Gastrocnemius medialis (tissue), 4 donors: ENCODE measurements at regions not wholly inside any gene's neighbourhood (a gene's known extent, or its start where the extent isn't known, plus 50 kb on each side); places are given as distances from the start of the nearest gene placed in this dataset.

ENCODE experiments used
- ATAC-seq, 2 donors: fragments of 150-250 bp; one replicate each; pipeline ENCODE4 v1.9.1; 2016
- DNase-seq, 2 donors: peaks; one replicate each; pipeline ENCODE4 v3.0.0-alpha.2; 2019
- H3K27ac ChIP-seq, 4 donors: fragments of 200-600 bp; sonication (generic); 1 replicate in 1 of 4; 2 replicates in 3 of 4; pipeline ENCODE4 v1.5.1; 2016 to 2018; ENCODE audit warnings: mild to moderate bottlenecking in 2 of 4, moderate library complexity in 1 of 4
- H3K27me3 ChIP-seq, 3 donors: fragments of 200-600 bp; sonication (generic) in 2 of 3; 1 replicate in 1 of 3; 2 replicates in 2 of 3; pipeline versions ENCODE4 v1.5.1 to v1.6.0; 2016 to 2019; ENCODE audit warnings: mild to moderate bottlenecking in 1 of 3, moderate library complexity in 1 of 3
- H3K36me3 ChIP-seq, 2 donors: fragments of 200-600 bp; sonication (generic) in 1 of 2; one replicate each; pipeline ENCODE4 v1.5.1; 2017 to 2018
- H3K4me1 ChIP-seq, 2 donors: fragments of 200-600 bp; sonication (generic) in 1 of 2; one replicate each; pipeline ENCODE4 v1.5.1; 2016 to 2017; ENCODE audit warnings: mild to moderate bottlenecking in 2 of 2
- H3K4me3 ChIP-seq, 4 donors: fragments of 200-600 bp; sonication (generic) in 3 of 4; 1 replicate in 1 of 4; 2 replicates in 3 of 4; pipeline ENCODE4 v1.5.1; 2016 to 2019; ENCODE audit warnings: mild to moderate bottlenecking in 2 of 4
- H3K9me3 ChIP-seq, 3 donors: fragments of 200-600 bp; sonication (generic) in 2 of 3; 1 replicate in 1 of 3; 2 replicates in 2 of 3; pipeline ENCODE4 v1.5.1; 2016 to 2019
- POLR2A ChIP-seq, 2 donors: fragments of 450-650 bp; IDR thresholded peaks; one replicate each; pipeline ENCODE4 v1.6.1; 2017; ENCODE audit warnings: antibody characterized with exemption in 2 of 2, mild to moderate bottlenecking in 2 of 2, moderate library complexity in 2 of 2
- in situ Hi-C, 4 donors: fragments of 200-750 bp; cut with MboI; loops; one replicate each; pipeline versions ENCODE4 v1.15.0 to v1.8.0; 2017; ENCODE audit warnings: low sequenced_read_pairs in 4 of 4
- intact Hi-C: fragments of 100-400 bp; cut with DNase I; formaldehyde crosslinking; loops from one replicate; pipeline ENCODE4 v1.15.1; 2023; ENCODE audit warnings: low total_unique reads
- TF ChIP-seq, protein P1 (sequence below), 5 experiments: fragments of 450-650 bp in 3 of 5; fragments of 200-600 bp in 2 of 5; sonication (generic) in 2 of 5; IDR thresholded peaks in 4 of 5; conservative IDR thresholded peaks in 1 of 5; 1 replicate in 4 of 5; 2 replicates in 1 of 5; pipeline ENCODE4 v1.5.1; 2016 to 2019; ENCODE audit warnings: antibody characterized with exemption in 5 of 5, mild to moderate bottlenecking in 3 of 5, moderate library complexity in 3 of 5

DNA sequence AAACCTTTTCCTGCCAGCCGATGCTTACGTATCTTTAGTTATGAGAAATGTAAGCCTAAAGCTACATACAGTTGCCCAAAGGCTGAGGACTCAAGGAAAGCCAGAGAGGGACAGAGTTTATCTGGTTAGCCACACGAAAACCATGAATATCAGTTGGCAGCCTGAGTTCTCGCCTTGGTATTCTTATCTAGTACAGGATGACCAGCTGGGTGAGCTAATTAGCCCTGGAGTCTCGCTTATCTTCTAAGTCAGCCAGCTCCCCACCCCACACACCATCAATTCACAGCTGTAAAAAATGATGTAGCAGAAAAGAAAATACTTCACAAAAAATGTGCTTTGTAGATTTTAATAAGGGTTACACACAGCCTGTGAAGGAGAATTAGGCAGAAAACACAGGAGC lies 617.5 kb upstream of the SOX11 start:
- H3K36me3 ChIP-seq = no peaks in the 10 kb centered on the region
- no peak overlapping the region for H3K27ac ChIP-seq
- in situ Hi-C loops (no loop called here), intact Hi-C loops (no loop called here)
- H3K9me3 ChIP-seq = no peaks in the 10 kb centered on the region
- H3K4me1 ChIP-seq = no peaks in the 10 kb centered on the region
- ATAC-seq (no peak), DNase-seq (no peak)
- no peaks in the 10 kb centered on the region for H3K27me3 ChIP-seq
- H3K4me3 ChIP-seq = no peak overlapping the region
- TF ChIP-seq POLR2A (IDR thresholded peaks at IDR 0.05) = no peak
- TF ChIP-seq, protein P1, sequence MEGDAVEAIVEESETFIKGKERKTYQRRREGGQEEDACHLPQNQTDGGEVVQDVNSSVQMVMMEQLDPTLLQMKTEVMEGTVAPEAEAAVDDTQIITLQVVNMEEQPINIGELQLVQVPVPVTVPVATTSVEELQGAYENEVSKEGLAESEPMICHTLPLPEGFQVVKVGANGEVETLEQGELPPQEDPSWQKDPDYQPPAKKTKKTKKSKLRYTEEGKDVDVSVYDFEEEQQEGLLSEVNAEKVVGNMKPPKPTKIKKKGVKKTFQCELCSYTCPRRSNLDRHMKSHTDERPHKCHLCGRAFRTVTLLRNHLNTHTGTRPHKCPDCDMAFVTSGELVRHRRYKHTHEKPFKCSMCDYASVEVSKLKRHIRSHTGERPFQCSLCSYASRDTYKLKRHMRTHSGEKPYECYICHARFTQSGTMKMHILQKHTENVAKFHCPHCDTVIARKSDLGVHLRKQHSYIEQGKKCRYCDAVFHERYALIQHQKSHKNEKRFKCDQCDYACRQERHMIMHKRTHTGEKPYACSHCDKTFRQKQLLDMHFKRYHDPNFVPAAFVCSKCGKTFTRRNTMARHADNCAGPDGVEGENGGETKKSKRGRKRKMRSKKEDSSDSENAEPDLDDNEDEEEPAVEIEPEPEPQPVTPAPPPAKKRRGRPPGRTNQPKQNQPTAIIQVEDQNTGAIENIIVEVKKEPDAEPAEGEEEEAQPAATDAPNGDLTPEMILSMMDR (IDR thresholded peaks at IDR 0.05 in 4 of 5, conservative IDR thresholded peaks at IDR 0.05 in 1 of 5) = no peak

DNA sequence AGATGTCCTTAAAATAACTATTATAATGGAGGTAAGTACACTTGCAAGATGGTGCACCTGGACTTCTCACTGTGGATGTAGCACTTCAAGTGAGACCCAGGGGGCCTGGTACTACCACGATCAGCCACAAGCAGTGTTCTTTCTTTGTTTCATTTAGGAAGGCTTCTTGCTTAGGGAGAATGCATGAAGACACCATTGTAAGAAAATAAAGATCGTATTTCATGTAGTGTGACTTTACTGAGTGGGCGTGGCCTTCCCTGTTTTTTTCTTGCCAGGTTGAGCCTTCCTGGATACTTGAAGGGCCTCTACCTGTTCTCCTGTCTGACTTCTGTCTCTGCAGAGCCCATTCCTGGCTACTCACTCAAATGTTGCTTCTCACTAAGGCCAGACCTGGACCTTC lies 615.6 kb upstream of the SOX11 start:
- in situ Hi-C loops = no loop called here
- no peak for ATAC-seq

DNA sequence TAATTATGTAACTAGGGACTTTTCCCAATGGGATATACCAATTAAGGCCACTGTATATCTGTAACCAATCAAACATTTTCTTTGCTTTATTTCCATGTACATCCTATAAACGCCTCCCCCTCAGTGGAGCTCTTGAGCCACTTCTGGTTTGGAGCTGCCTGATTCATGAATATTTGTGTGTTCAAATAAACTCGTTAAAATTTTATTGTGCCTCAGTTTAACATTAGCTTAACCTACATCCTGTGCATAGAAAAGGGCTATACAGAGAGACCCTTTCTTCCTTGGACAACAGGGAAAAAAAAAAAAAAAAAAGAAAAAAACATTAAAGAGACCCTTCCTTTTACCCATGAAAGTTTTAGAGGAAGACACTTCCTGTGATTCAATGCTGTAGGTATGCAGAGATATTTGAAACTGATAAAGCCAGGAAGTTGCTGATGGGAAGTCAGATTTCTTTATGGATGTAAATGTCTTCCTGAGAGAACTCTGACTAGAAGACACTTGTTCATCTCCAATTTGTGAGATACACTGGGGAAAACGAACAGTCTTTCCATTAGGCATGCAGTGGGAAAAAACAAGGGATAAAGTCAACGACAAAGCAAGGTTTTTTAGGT lies 614.6 kb upstream of the SOX11 start:
- H3K27me3 ChIP-seq = no peaks in the 10 kb centered on the region
- no peaks in the 10 kb centered on the region for H3K36me3 ChIP-seq
- H3K4me3 ChIP-seq = no peak overlapping the region
- intact Hi-C loops (no loop called here), in situ Hi-C loops (no loop called here)
- TF ChIP-seq POLR2A (IDR thresholded peaks at IDR 0.05) = no peak
- TF ChIP-seq, protein P1 (IDR thresholded peaks at IDR 0.05 in 4 of 5, conservative IDR thresholded peaks at IDR 0.05 in 1 of 5) = no peak
- no peaks in the 10 kb centered on the region for H3K9me3 ChIP-seq
- no peak for ATAC-seq
- H3K27ac ChIP-seq = no peak overlapping the region
- no peaks in the 10 kb centered on the region for H3K4me1 ChIP-seq
- no peak for DNase-seq

More for the DNA sequence above, 615.6 kb upstream of the SOX11 start:
- no peaks in the 10 kb centered on the region for H3K9me3 ChIP-seq
- intact Hi-C loops = no loop called here
- H3K4me1 ChIP-seq = no peaks in the 10 kb centered on the region
- no peak overlapping the region for H3K27ac ChIP-seq
- no peak for DNase-seq
- H3K27me3 ChIP-seq = no peaks in the 10 kb centered on the region
- H3K36me3 ChIP-seq = no peaks in the 10 kb centered on the region
- TF ChIP-seq, protein P1 (IDR thresholded peaks at IDR 0.05 in 4 of 5, conservative IDR thresholded peaks at IDR 0.05 in 1 of 5) = no peak
- no peak for TF ChIP-seq POLR2A (IDR thresholded peaks at IDR 0.05)
- no peak overlapping the region for H3K4me3 ChIP-seq

DNA sequence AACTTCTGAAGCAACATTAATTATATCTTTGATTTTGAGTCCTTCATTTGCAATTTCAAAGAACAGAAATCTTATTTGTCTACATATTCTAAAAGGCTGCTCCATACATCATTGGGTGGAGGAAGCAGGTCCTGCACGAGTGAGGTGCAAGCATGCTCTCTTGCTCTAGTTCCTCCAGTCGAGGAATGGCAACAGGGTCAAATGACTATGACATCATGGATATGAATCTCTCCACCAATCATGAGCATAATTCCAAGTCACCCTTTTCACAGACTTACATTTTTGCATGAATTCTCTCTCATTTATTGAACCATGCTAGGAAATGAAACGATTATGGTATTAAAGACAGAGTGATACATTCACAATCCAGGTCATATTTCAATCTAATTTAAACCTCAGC lies 608.8 kb upstream of the SOX11 start:
- intact Hi-C loops (no loop called here), in situ Hi-C loops (no loop called here)
- Histone ChIP-seq H3K27me3 (no peaks in the 10 kb centered on the region), H3K36me3 (no peaks in the 10 kb centered on the region), H3K4me1 (no peaks in the 10 kb centered on the region), H3K4me3 (no peak overlapping the region), H3K9me3 (no peaks in the 10 kb centered on the region), H3K27ac (no peak overlapping the region)
- ATAC-seq (no peak), DNase-seq (no peak)
- no peak for TF ChIP-seq POLR2A (IDR thresholded peaks at IDR 0.05)
- TF ChIP-seq, protein P1 (IDR thresholded peaks at IDR 0.05 in 4 of 5, conservative IDR thresholded peaks at IDR 0.05 in 1 of 5) = no peak

DNA sequence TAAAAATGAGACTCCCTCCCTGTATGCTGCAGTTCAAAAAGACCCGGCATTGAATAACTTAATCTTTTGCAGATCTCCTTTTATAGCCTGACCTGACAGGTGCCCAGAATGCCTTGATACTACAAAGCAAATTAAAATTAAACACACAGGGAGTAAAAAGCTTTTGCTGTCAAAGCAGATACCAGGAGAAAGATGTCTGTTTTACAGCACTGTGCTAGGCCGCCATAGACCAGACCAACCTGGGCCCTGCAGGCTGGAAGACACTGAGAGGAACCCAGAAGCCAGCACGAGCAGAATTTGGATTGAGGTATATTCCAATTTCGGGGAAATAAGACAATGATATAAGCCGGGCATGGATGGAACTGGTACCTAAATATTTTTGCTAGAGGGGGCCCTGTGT lies 602.8 kb upstream of the SOX11 start:
- H3K4me1 ChIP-seq = no peaks in the 10 kb centered on the region
- H3K27me3 ChIP-seq = no peaks in the 10 kb centered on the region
- H3K9me3 ChIP-seq = no peaks in the 10 kb centered on the region
- no peak overlapping the region for H3K27ac ChIP-seq
- no peak for TF ChIP-seq POLR2A (IDR thresholded peaks at IDR 0.05)
- TF ChIP-seq, protein P1 (IDR thresholded peaks at IDR 0.05 in 4 of 5, conservative IDR thresholded peaks at IDR 0.05 in 1 of 5) = no peak
- no peak for DNase-seq
- no peak overlapping the region for H3K4me3 ChIP-seq
- intact Hi-C loops (no loop called here), in situ Hi-C loops (no loop called here)
- H3K36me3 ChIP-seq = no peaks in the 10 kb centered on the region
- no peak for ATAC-seq
